ENCODE measurements at regions not wholly inside any gene's neighbourhood (a gene's known extent, or its start where the extent isn't known, plus 50 kb on each side); places are given as distances from the start of the nearest gene placed in this dataset.

GRCh38 chr3:59326246-59327024 lies 276.6 kb upstream of the CFAP20DC start:
- no peak for DNase-seq

- no peak for DNase-seq
Observed at GRCh38 chr3:59321881-59322540, 272.2 kb upstream of the CFAP20DC start.

GRCh38 chr3:59320080-59320479 lies 270.3 kb upstream of the CFAP20DC start:
- DNase-seq, result no peak

GRCh38 chr3:59319442-59319841 lies 269.6 kb upstream of the CFAP20DC start:
- DNase-seq, result no peak

GRCh38 chr3:59318881-59319280 lies 269.1 kb upstream of the CFAP20DC start:
- no peak for DNase-seq

- DNase-seq, result no peak
Observed at GRCh38 chr3:59317386-59317785, 267.6 kb upstream of the CFAP20DC start.

GRCh38 chr3:59316688-59317275 lies 267.0 kb upstream of the CFAP20DC start:
- no peak for DNase-seq

GRCh38 chr3:59313365-59313764 lies 263.5 kb upstream of the CFAP20DC start:
- DNase-seq, result no peak

GRCh38 chr3:59311231-59311630 lies 261.4 kb upstream of the CFAP20DC start:
- no peak for DNase-seq

- no peak for DNase-seq
Observed at GRCh38 chr3:59310736-59311135, 260.9 kb upstream of the CFAP20DC start.

- no peak for DNase-seq
Observed at GRCh38 chr3:59308684-59309083, 258.9 kb upstream of the CFAP20DC start.

- DNase-seq, result no peak
Observed at GRCh38 chr3:59308001-59308400, 258.2 kb upstream of the CFAP20DC start.

- no peak for DNase-seq
Observed at GRCh38 chr3:59306436-59306835, 256.6 kb upstream of the CFAP20DC start.

GRCh38 chr3:59304296-59304695 lies 254.5 kb upstream of the CFAP20DC start:
- no peak for DNase-seq

GRCh38 chr3:59303452-59303851 lies 253.6 kb upstream of the CFAP20DC start:
- no peak for DNase-seq

- DNase-seq, result no peak
Observed at GRCh38 chr3:59302442-59302841, 252.6 kb upstream of the CFAP20DC start.

- no peak for DNase-seq
Observed at GRCh38 chr3:59300733-59301132, 250.9 kb upstream of the CFAP20DC start.

- no peak for DNase-seq
Observed at GRCh38 chr3:59299561-59299960, 249.7 kb upstream of the CFAP20DC start.

GRCh38 chr3:59290358-59290757 lies 240.5 kb upstream of the CFAP20DC start:
- no peak for DNase-seq

- no peak for DNase-seq
Observed at GRCh38 chr3:59289831-59290230, 240.0 kb upstream of the CFAP20DC start.

GRCh38 chr3:59288951-59289350 lies 239.1 kb upstream of the CFAP20DC start:
- no peak for DNase-seq

GRCh38 chr3:59286791-59287531 lies 237.1 kb upstream of the CFAP20DC start:
- DNase-seq, result no peak

- DNase-seq, result no peak
Observed at GRCh38 chr3:59285560-59285959, 235.7 kb upstream of the CFAP20DC start.
